Fibroblast of lung (primary cell): ENCODE measurements at regions not wholly inside any gene's neighbourhood (a gene's known extent, or its start where the extent isn't known, plus 50 kb on each side); places are given as distances from the start of the nearest gene placed in this dataset.

Experiments
- CTCF ChIP-seq, 2 donors: IDR thresholded peaks in 1 of 2; conservative IDR thresholded peaks in 1 of 2; 1 replicate in 1 of 2; 2 replicates in 1 of 2; pipeline ENCODE4 v1.5.1; 2011 to 2012; ENCODE audit warnings: low read length in 2 of 2, control low read depth in 1 of 2, inconsistent platforms in 1 of 2, low read depth in 1 of 2, mild to moderate bottlenecking in 1 of 2
- EZH2 ChIP-seq: IDR thresholded peaks from 2 replicates; pipeline ENCODE4 v1.5.1; 2012; ENCODE audit warnings: low read length, control low read depth, mild to moderate bottlenecking; ENCODE audit errors: missing control alignments

GRCh38 chr2:58907644-58908043 is 666.5 kb upstream of the FANCL start:
- TF ChIP-seq CTCF (conservative IDR thresholded peaks at IDR 0.05 in 1 of 2, IDR thresholded peaks at IDR 0.05 in 1 of 2; ENCODE audit: low read depth in 1 of 2, low read length in 2 of 2) (no peak), EZH2 (no peak)
